Epithelial cell of esophagus (primary cell): ENCODE measurements at regions not wholly inside any gene's neighbourhood (a gene's known extent, or its start where the extent isn't known, plus 50 kb on each side); places are given as distances from the start of the nearest gene placed in this dataset.

ENCODE experiments used
- DNase-seq: peaks from one replicate; pipeline ENCODE4 v3.0.0; 2010; ENCODE audit warnings: low read depth
- H3K4me3 ChIP-seq: 2 replicates; pipeline ENCODE4 v1.5.1; 2011; ENCODE audit warnings: mild to moderate bottlenecking, low read length, control low read depth
- CTCF ChIP-seq: IDR thresholded peaks from 2 replicates; pipeline ENCODE4 v1.5.1; 2011; ENCODE audit warnings: low read depth, mild to moderate bottlenecking, low read length, control low read depth, inconsistent platforms; ENCODE audit not compliant: insufficient read depth; ENCODE audit errors: missing control alignments

GRCh38 chr20:57111028-57111373 lies 155.4 kb downstream of the BMP7 start:
- TF ChIP-seq CTCF, result no peak
- DNase-seq, result no peak
- H3K4me3 ChIP-seq, result no peak overlapping the region

GRCh38 chr20:57112448-57112847 lies 154.0 kb downstream of the BMP7 start:
- no peak for DNase-seq
- H3K4me3 ChIP-seq, result no peak overlapping the region
- TF ChIP-seq CTCF, result no peak

- H3K4me3 ChIP-seq, result no peak overlapping the region
- DNase-seq, result no peak
- TF ChIP-seq CTCF, result no peak
Observed at GRCh38 chr20:57114290-57115005, 152.0 kb downstream of the BMP7 start.

GRCh38 chr20:57117296-57117695 lies 149.1 kb downstream of the BMP7 start:
- TF ChIP-seq CTCF, result no peak
- DNase-seq, result no peak
- H3K4me3 ChIP-seq, result no peak overlapping the region

- no peak for DNase-seq
- H3K4me3 ChIP-seq, result no peak overlapping the region
- TF ChIP-seq CTCF, result no peak
Observed at GRCh38 chr20:57118107-57118769, 148.2 kb downstream of the BMP7 start.
